HepG2 (cell line): ENCODE measurements at regions not wholly inside any gene's neighbourhood (a gene's known extent, or its start where the extent isn't known, plus 50 kb on each side); places are given as distances from the start of the nearest gene placed in this dataset.

Experiments
- ATAC-seq: fragments of 200-7000 bp; cut with Tn5 transposase; 3 replicates; pipeline ENCODE4 v1.9.1; 2020; ENCODE audit warnings: mild to moderate bottlenecking, moderate library complexity
- BruUV-seq: library from RNA; stranded (reverse); fragments of 400-500 nt; replicated peaks from 2 replicates; lab custom pipeline; 2021; lab: Mats Ljungman, UMichigan
- CTCF ChIA-PET: fragments of 300-600 bp; formaldehyde crosslinking; extraction: SDS; loops from one replicate; lab custom pipeline; 2021; ENCODE audit warnings: low total read pairs, inconsistent platforms, low intra/inter-chr PET ratio; lab: Yijun Ruan, JAX
- POLR2A ChIA-PET: fragments of 350-600 bp; sonication (Branson Sonifier 250); formaldehyde crosslinking; loops from one replicate; lab custom pipeline; 2020; ENCODE audit warnings: antibody characterized with exemption, inconsistent platforms; lab: Yijun Ruan, JAX
- DNase-seq: peaks from one replicate; pipeline ENCODE4 v3.0.0-alpha.2; 2015; ENCODE audit warnings: low spot score
- FAIRE-seq: peaks from 3 replicates; lab custom pipeline; 2011; peaks lifted over from hg19 to GRCh38; lab: Jason Lieb, UNC
- H2AFZ ChIP-seq: one replicate; pipeline ENCODE4 v1.6.1; 2011; ENCODE audit warnings: low read length, inconsistent platforms
- H3K27ac ChIP-seq: fragments of 300-600 bp; 3 replicates; pipeline ENCODE4 v1.8.0; 2011; ENCODE audit warnings: mixed run types, mild to moderate bottlenecking, mixed read lengths, low read length, inconsistent platforms; ENCODE audit not compliant: insufficient read depth; ENCODE audit errors: extremely low read length
- H3K27me3 ChIP-seq, 2 experiments: fragments of 200-600 bp in 1 of 2; 2 replicates in 1 of 2; 3 replicates in 1 of 2; pipeline versions ENCODE4 v1.6.0 to v1.8.0; 2011; ENCODE audit warnings: low read length in 2 of 2, mild to moderate bottlenecking in 2 of 2, moderate library complexity in 2 of 2, inconsistent platforms in 1 of 2; ENCODE audit not compliant: insufficient read depth in 2 of 2, control insufficient read depth in 1 of 2
- H3K36me3 ChIP-seq, 2 experiments: fragments of 200-600 bp in 1 of 2; replicated peaks in 1 of 2; 2 replicates in 1 of 2; 3 replicates in 1 of 2; pipeline versions ENCODE4 v1.5.1 to v1.8.0; 2011; ENCODE audit warnings: low read length in 2 of 2, inconsistent platforms in 1 of 2; ENCODE audit not compliant: insufficient read depth in 2 of 2, control insufficient read depth in 1 of 2
- H3K4me1 ChIP-seq: 2 replicates; pipeline ENCODE4 v1.5.1; 2012; ENCODE audit warnings: low read length, inconsistent platforms; ENCODE audit not compliant: insufficient read depth
- H3K4me2 ChIP-seq: 2 replicates; pipeline ENCODE4 v1.6.0; 2011; ENCODE audit warnings: low read depth, low read length, inconsistent platforms
- H3K4me3 ChIP-seq, 3 experiments: fragments of 200-600 bp in 1 of 3; sonication (generic), shearing (Covaris generic) in 1 of 3; replicated peaks in 1 of 3; 2 replicates each; pipeline ENCODE4 v1.5.1; 2011 to 2016; ENCODE audit warnings: low read length in 3 of 3, inconsistent platforms in 2 of 3, low read depth in 2 of 3, mild to moderate bottlenecking in 2 of 3, control low read depth in 1 of 3, mixed read lengths in 1 of 3; ENCODE audit not compliant: insufficient read depth in 1 of 3
- H3K79me2 ChIP-seq: one replicate; pipeline ENCODE4 v1.6.1; 2011; ENCODE audit warnings: low read length, inconsistent platforms; ENCODE audit not compliant: insufficient read depth
- H3K9ac ChIP-seq: 2 replicates; pipeline ENCODE4 v1.6.0; 2011; ENCODE audit warnings: mild to moderate bottlenecking, low read depth, low read length, inconsistent platforms; ENCODE audit not compliant: insufficient read depth
- H3K9me3 ChIP-seq: 2 replicates; pipeline ENCODE4 v1.5.1; 2012; ENCODE audit warnings: mild to moderate bottlenecking, low read length
- H4K20me1 ChIP-seq: 2 replicates; pipeline ENCODE4 v1.6.0; 2011; ENCODE audit warnings: inconsistent platforms, mild to moderate bottlenecking, low read length, moderate library complexity; ENCODE audit not compliant: insufficient read depth
- BRD4 ChIP-seq: sonication (generic); formaldehyde crosslinking; IDR thresholded peaks from 2 replicates; pipeline ENCODE4 v1.4.0; 2020; ENCODE audit warnings: missing genetic modification reagents
- CHD2 ChIP-seq: IDR thresholded peaks from 2 replicates; pipeline ENCODE4 v1.6.1; 2011; ENCODE audit warnings: low read depth, low read length, improper control_type of control experiment
- E2F5 ChIP-seq: sonication (generic); formaldehyde crosslinking; conservative IDR thresholded peaks from 2 replicates; pipeline ENCODE4 v1.4.0; 2020; ENCODE audit warnings: missing genetic modification reagents
- ERF ChIP-seq: IDR thresholded peaks from 2 replicates; pipeline ENCODE4 v1.6.1; 2018; ENCODE audit warnings: missing biosample characterization, missing genetic modification reagents
- ETV6 ChIP-seq: sonication (generic); formaldehyde crosslinking; conservative IDR thresholded peaks from 2 replicates; pipeline ENCODE4 v1.4.0; 2020; ENCODE audit warnings: missing genetic modification reagents
- GABPB1 ChIP-seq: IDR thresholded peaks from 2 replicates; pipeline ENCODE4 v1.6.1; 2016; ENCODE audit warnings: mild to moderate bottlenecking, missing genetic modification reagents, moderate library complexity, missing compliant biosample characterization
- KAT8 ChIP-seq: IDR thresholded peaks from 2 replicates; pipeline ENCODE4 v1.6.1; 2016; ENCODE audit warnings: missing genetic modification reagents, missing compliant biosample characterization
- KDM4B ChIP-seq: sonication (generic); formaldehyde crosslinking; IDR thresholded peaks from 2 replicates; pipeline ENCODE4 v1.4.0; 2020; ENCODE audit warnings: missing genetic modification reagents
- KMT2A ChIP-seq: sonication (generic); formaldehyde crosslinking; IDR thresholded peaks from 2 replicates; pipeline ENCODE4 v1.4.0; 2020; ENCODE audit warnings: missing genetic modification reagents
- MXD4 ChIP-seq: IDR thresholded peaks from 2 replicates; pipeline ENCODE4 v1.6.1; 2016; ENCODE audit warnings: mild to moderate bottlenecking, missing biosample characterization, missing genetic modification reagents
- NAIF1 ChIP-seq: sonication (generic); formaldehyde crosslinking; IDR thresholded peaks from 2 replicates; pipeline ENCODE4 v1.5.0; 2020; ENCODE audit warnings: mild to moderate bottlenecking, missing genetic modification reagents, borderline replicate concordance
- PCBP1 ChIP-seq: fragments of 200-400 bp; formaldehyde crosslinking; IDR thresholded peaks from 2 replicates; pipeline ENCODE4 v1.6.1; 2017; ENCODE audit warnings: mild to moderate bottlenecking, low read depth, low read length, borderline replicate concordance
- RARA ChIP-seq: IDR thresholded peaks from 2 replicates; pipeline ENCODE4 v1.6.1; 2016; ENCODE audit warnings: missing genetic modification reagents, missing compliant biosample characterization
- RBAK ChIP-seq: sonication (generic); formaldehyde crosslinking; IDR thresholded peaks from 2 replicates; pipeline ENCODE4 v1.5.1; 2020; ENCODE audit warnings: mild to moderate bottlenecking, missing genetic modification reagents
- REST ChIP-seq, 2 experiments: IDR thresholded peaks; 2 replicates each; pipeline ENCODE4 v1.6.1; 2011 to 2012; ENCODE audit warnings: low read length in 2 of 2, borderline replicate concordance in 1 of 2, low read depth in 1 of 2, mild to moderate bottlenecking in 1 of 2, moderate library complexity in 1 of 2
- SCMH1 ChIP-seq: sonication (generic); formaldehyde crosslinking; IDR thresholded peaks from 2 replicates; pipeline ENCODE4 v1.9.0; 2021; ENCODE audit warnings: missing genetic modification reagents, mild to moderate bottlenecking, borderline replicate concordance
- SPEN ChIP-seq: sonication (generic); formaldehyde crosslinking; IDR thresholded peaks from 2 replicates; pipeline ENCODE4 v1.5.1; 2020; ENCODE audit warnings: low read depth, mild to moderate bottlenecking, missing genetic modification reagents
- TERF1 ChIP-seq: sonication (generic); formaldehyde crosslinking; IDR thresholded peaks from 2 replicates; pipeline ENCODE4 v1.8.0; 2022; ENCODE audit warnings: mild to moderate bottlenecking, missing genetic modification reagents, moderate library complexity
- TMF1 ChIP-seq: sonication (generic); formaldehyde crosslinking; IDR thresholded peaks from 2 replicates; pipeline ENCODE4 v1.8.1; 2022; ENCODE audit warnings: low read depth, missing genetic modification reagents
- ZBTB42 ChIP-seq: sonication (generic); formaldehyde crosslinking; IDR thresholded peaks from 2 replicates; pipeline ENCODE4 v1.5.0; 2020; ENCODE audit warnings: mild to moderate bottlenecking, missing genetic modification reagents
- ZNF143 ChIP-seq: sonication (generic); formaldehyde crosslinking; IDR thresholded peaks from 2 replicates; pipeline ENCODE4 v1.4.0; 2020; ENCODE audit warnings: missing genetic modification reagents
- ZNF572 ChIP-seq: sonication (generic); formaldehyde crosslinking; IDR thresholded peaks from 2 replicates; pipeline ENCODE4 v1.5.1; 2020; ENCODE audit warnings: mild to moderate bottlenecking, missing genetic modification reagents
- ZNF780A ChIP-seq: sonication (generic); formaldehyde crosslinking; IDR thresholded peaks from 2 replicates; pipeline ENCODE4 v1.8.0; 2022; ENCODE audit warnings: mild to moderate bottlenecking, missing genetic modification reagents, moderate library complexity
- ZNF850 ChIP-seq: sonication (generic); formaldehyde crosslinking; conservative IDR thresholded peaks from 2 replicates; pipeline ENCODE4 v1.9.0; 2021; ENCODE audit warnings: mild to moderate bottlenecking, missing genetic modification reagents
- WGBS: methylation state at CpG from one replicate; pipeline ENCODE4 v1.1.6; 2017; ENCODE audit warnings: low lambda C conversion rate; 5-methylcytosine and 5-hydroxymethylcytosine counted together
- in situ Hi-C: cut with HindIII; loops from 2 replicates; pipeline ENCODE4 v1.10.0; 2017; ENCODE audit warnings: low pct_unique_long_range_greater_than_20kb; ENCODE audit not compliant: extremely low pct_ligation_motif_present
- intact Hi-C: fragments of 100-400 bp; cut with micrococcal nuclease; formaldehyde crosslinking; loops from one replicate; pipeline ENCODE4 v1.10.0; 2022; ENCODE audit not compliant: unreplicated experiment

- BruUV-seq, result no TSS peak
- POLR2A ChIA-PET, result no interaction called here
Measured at GRCh38 chrX:8346060-8346459, 118.6 kb upstream of the VCX3B start.

GRCh38 chrX:8346892-8347291 lies 117.7 kb upstream of the VCX3B start:
- no peaks in the 10 kb centered on the region for H3K36me3 ChIP-seq
- H2AFZ ChIP-seq, result no peak overlapping the region
- H3K4me2 ChIP-seq, result no peak overlapping the region
- no peaks in the 10 kb centered on the region for H3K79me2 ChIP-seq
- POLR2A ChIA-PET, result no interaction called here
- no peak for ATAC-seq
- no TSS peak for BruUV-seq
- no peaks in the 10 kb centered on the region for H3K4me1 ChIP-seq
- 9% methylated on average over 2 of the region's 3 CpGs for WGBS
- intact Hi-C loops (no loop called here), in situ Hi-C loops (no loop called here)
- no peaks in the 10 kb centered on the region for H3K27me3 ChIP-seq
- DNase-seq, result no peak
- no peak overlapping the region for H3K27ac ChIP-seq
- H3K4me3 ChIP-seq, result no peak overlapping the region
- no peaks in the 10 kb centered on the region for H3K9me3 ChIP-seq
- CTCF ChIA-PET, result no interaction called here
- H3K9ac ChIP-seq, result no peak overlapping the region
- FAIRE-seq, result no peak
- H4K20me1 ChIP-seq, result no peaks in the 10 kb centered on the region
- TF ChIP-seq ZNF143 (CRISPR knock-in tag) (no peak), PCBP1 (no peak), REST (IDR thresholded peaks at IDR 0.05; ENCODE audit: borderline replicate concordance in 1 of 2, low read depth in 1 of 2, low read length in 2 of 2) (no peak), ZNF572 (CRISPR knock-in tag) (no peak), TERF1 (no peak), RBAK (CRISPR knock-in tag) (no peak), SPEN (CRISPR knock-in tag) (no peak)

More at GRCh38 chrX:8346060-8346459, 118.6 kb upstream of the VCX3B start:
- intact Hi-C loops, result no loop called here
- H3K27ac ChIP-seq, result no peak overlapping the region
- H3K4me1 ChIP-seq, result no peaks in the 10 kb centered on the region
- H3K9ac ChIP-seq, result no peak overlapping the region
- no peak for TF ChIP-seq ZBTB42
- no peak for TF ChIP-seq GABPB1 (CRISPR knock-in tag)
- TF ChIP-seq KDM4B (CRISPR knock-in tag), result no peak
- no peak for TF ChIP-seq MXD4 (CRISPR knock-in tag)
- no peak for TF ChIP-seq ERF (CRISPR knock-in tag)
- TF ChIP-seq BRD4 (CRISPR knock-in tag), result no peak
- no peak for TF ChIP-seq NAIF1 (CRISPR knock-in tag)
- no peak for TF ChIP-seq RARA (CRISPR knock-in tag)
- TF ChIP-seq SCMH1 (CRISPR knock-in tag), result no peak
- TF ChIP-seq E2F5 (CRISPR knock-in tag), result no peak
- no peak for TF ChIP-seq ZNF850 (CRISPR knock-in tag)
- no peak for TF ChIP-seq CHD2
- no peak for TF ChIP-seq KAT8 (CRISPR knock-in tag)
- TF ChIP-seq TMF1 (CRISPR knock-in tag), result no peak
- no peak for TF ChIP-seq ZNF780A (CRISPR knock-in tag)
- TF ChIP-seq ETV6, result no peak
- TF ChIP-seq KMT2A (CRISPR knock-in tag), result no peak
- TF ChIP-seq, all 625 proteins: peak for 0
- no CpG with 5 or more reads among the region's 1 CpG for WGBS
- H4K20me1 ChIP-seq, result no peaks in the 10 kb centered on the region
- CTCF ChIA-PET, result no interaction called here
- H3K27me3 ChIP-seq, result no peaks in the 10 kb centered on the region
- no peaks in the 10 kb centered on the region for H3K79me2 ChIP-seq
- no peaks in the 10 kb centered on the region for H3K36me3 ChIP-seq
- H3K4me3 ChIP-seq, result no peak overlapping the region
- H3K4me2 ChIP-seq, result no peak overlapping the region
- no peak for FAIRE-seq
- no peak overlapping the region for H2AFZ ChIP-seq
- no peak for DNase-seq
- no peak for ATAC-seq
- no peaks in the 10 kb centered on the region for H3K9me3 ChIP-seq
- in situ Hi-C loops, result no loop called here
